Thyroid gland (tissue), 4 donors: ENCODE measurements at regions not wholly inside any gene's neighbourhood (a gene's known extent, or its start where the extent isn't known, plus 50 kb on each side); places are given as distances from the start of the nearest gene placed in this dataset.

Experiments used
- POLR2A ChIP-seq, 2 donors: fragments of 450-650 bp; IDR thresholded peaks; one replicate each; pipeline ENCODE4 v1.6.1; 2017; ENCODE audit warnings: antibody characterized with exemption in 2 of 2, mild to moderate bottlenecking in 2 of 2, moderate library complexity in 1 of 2
- TF ChIP-seq, protein P1 (sequence below), 6 experiments: fragments of 200-600 bp in 3 of 6; fragments of 450-650 bp in 3 of 6; sonication (generic) in 3 of 6; IDR thresholded peaks; one replicate each; pipeline ENCODE4 v1.5.1; 2016 to 2019; ENCODE audit warnings: antibody characterized with exemption in 6 of 6, mild to moderate bottlenecking in 2 of 6, inconsistent platforms in 1 of 6, moderate library complexity in 1 of 6

DNA sequence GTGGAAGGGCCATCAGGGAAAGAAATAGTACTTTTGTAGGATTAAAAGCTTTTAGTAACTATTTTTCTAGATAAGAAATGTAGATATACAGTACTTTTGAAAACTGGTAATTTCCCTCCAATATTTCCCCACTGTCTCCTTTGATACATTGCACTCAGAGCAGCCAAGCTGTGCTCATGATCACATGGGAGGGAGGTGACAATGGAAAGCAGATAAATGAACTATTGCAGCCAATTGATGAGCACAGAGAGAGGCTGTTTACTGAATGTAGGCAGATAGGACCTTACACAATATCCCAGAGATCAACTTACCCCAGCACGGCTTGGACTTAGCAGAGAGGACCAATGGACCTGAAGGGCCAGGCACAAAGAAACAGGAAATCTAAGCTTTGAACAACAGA lies 178.0 kb upstream of the NREP start:
- TF ChIP-seq, protein P1, sequence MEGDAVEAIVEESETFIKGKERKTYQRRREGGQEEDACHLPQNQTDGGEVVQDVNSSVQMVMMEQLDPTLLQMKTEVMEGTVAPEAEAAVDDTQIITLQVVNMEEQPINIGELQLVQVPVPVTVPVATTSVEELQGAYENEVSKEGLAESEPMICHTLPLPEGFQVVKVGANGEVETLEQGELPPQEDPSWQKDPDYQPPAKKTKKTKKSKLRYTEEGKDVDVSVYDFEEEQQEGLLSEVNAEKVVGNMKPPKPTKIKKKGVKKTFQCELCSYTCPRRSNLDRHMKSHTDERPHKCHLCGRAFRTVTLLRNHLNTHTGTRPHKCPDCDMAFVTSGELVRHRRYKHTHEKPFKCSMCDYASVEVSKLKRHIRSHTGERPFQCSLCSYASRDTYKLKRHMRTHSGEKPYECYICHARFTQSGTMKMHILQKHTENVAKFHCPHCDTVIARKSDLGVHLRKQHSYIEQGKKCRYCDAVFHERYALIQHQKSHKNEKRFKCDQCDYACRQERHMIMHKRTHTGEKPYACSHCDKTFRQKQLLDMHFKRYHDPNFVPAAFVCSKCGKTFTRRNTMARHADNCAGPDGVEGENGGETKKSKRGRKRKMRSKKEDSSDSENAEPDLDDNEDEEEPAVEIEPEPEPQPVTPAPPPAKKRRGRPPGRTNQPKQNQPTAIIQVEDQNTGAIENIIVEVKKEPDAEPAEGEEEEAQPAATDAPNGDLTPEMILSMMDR (IDR thresholded peaks at IDR 0.05), result no peak
- no peak for TF ChIP-seq POLR2A (IDR thresholded peaks at IDR 0.05)
